Endothelial cell of umbilical vein (primary cell): ENCODE measurements at regions not wholly inside any gene's neighbourhood (a gene's known extent, or its start where the extent isn't known, plus 50 kb on each side); places are given as distances from the start of the nearest gene placed in this dataset.

Source experiments
- EZH2 ChIP-seq: IDR thresholded peaks from 2 replicates; pipeline ENCODE4 v1.6.1; 2012; ENCODE audit warnings: borderline replicate concordance, low read depth, mild to moderate bottlenecking, moderate library complexity, low read length, inconsistent platforms; ENCODE audit not compliant: severe bottlenecking
- FOS ChIP-seq: IDR thresholded peaks from 2 replicates; pipeline ENCODE4 v1.6.1; 2011; ENCODE audit warnings: mild to moderate bottlenecking, low read length, moderate library complexity, borderline replicate concordance; ENCODE audit not compliant: insufficient read depth
- GATA2 ChIP-seq: IDR thresholded peaks from 2 replicates; pipeline ENCODE4 v1.7.0; 2011; ENCODE audit warnings: low read depth, mild to moderate bottlenecking, moderate library complexity, mixed read lengths, low read length; ENCODE audit not compliant: insufficient read length, insufficient read depth
- JUN ChIP-seq: IDR thresholded peaks from 2 replicates; pipeline ENCODE4 v1.6.1; 2011; ENCODE audit warnings: borderline replicate concordance, low read depth; ENCODE audit not compliant: insufficient read length, insufficient read depth
- MYC ChIP-seq: IDR thresholded peaks from one replicate; pipeline ENCODE4 v1.6.1; 2011; ENCODE audit warnings: mild to moderate bottlenecking, low read depth, low read length
- POLR2A ChIP-seq: IDR thresholded peaks from 2 replicates; pipeline ENCODE4 v1.6.1; 2012; ENCODE audit warnings: low read depth, mild to moderate bottlenecking, control low read depth, low read length
- POLR2AphosphoS5 ChIP-seq: IDR thresholded peaks from 2 replicates; pipeline ENCODE4 v1.6.1; 2012; ENCODE audit warnings: low read depth, mild to moderate bottlenecking, control low read depth, low read length, moderate library complexity; ENCODE audit not compliant: insufficient read depth
- TF ChIP-seq, protein P1 (sequence below), 2 donors: IDR thresholded peaks; 1 replicate in 1 of 2; 2 replicates in 1 of 2; pipeline ENCODE4 v1.5.1; 2011; ENCODE audit warnings: low read length in 2 of 2, mild to moderate bottlenecking in 2 of 2, moderate library complexity in 2 of 2, control low read depth in 1 of 2, inconsistent platforms in 1 of 2, low read depth in 1 of 2; ENCODE audit not compliant: insufficient read depth in 1 of 2; ENCODE audit errors: extremely low read depth in 1 of 2
- TF ChIP-seq, protein P2 (sequence below): IDR thresholded peaks from 2 replicates; pipeline ENCODE4 v1.6.1; 2011; ENCODE audit not compliant: insufficient read depth, insufficient read length

DNA sequence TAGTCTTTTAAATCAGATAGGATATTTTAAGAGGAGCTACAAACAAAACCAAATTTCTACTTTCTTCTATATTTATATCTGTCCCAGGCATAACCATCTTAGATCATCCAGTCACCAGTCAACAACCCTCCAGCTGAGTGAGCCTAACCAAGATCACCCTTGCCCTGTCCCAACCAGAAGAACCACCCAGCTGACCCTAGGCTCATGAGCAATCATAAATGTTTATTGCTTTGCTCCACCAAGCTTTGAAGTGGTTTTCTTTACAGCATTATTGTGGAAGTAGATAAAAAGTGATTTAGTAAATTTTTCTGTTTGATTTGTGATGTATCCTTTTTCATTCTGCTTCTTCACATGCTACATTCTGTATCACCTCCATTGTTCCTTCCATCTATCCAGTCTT is 167.2 kb upstream of the PIEZO2 start:
- TF ChIP-seq, protein P1, sequence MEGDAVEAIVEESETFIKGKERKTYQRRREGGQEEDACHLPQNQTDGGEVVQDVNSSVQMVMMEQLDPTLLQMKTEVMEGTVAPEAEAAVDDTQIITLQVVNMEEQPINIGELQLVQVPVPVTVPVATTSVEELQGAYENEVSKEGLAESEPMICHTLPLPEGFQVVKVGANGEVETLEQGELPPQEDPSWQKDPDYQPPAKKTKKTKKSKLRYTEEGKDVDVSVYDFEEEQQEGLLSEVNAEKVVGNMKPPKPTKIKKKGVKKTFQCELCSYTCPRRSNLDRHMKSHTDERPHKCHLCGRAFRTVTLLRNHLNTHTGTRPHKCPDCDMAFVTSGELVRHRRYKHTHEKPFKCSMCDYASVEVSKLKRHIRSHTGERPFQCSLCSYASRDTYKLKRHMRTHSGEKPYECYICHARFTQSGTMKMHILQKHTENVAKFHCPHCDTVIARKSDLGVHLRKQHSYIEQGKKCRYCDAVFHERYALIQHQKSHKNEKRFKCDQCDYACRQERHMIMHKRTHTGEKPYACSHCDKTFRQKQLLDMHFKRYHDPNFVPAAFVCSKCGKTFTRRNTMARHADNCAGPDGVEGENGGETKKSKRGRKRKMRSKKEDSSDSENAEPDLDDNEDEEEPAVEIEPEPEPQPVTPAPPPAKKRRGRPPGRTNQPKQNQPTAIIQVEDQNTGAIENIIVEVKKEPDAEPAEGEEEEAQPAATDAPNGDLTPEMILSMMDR (IDR thresholded peaks at IDR 0.05; ENCODE audit: extremely low read depth in 1 of 2, insufficient read depth in 1 of 2, low read depth in 1 of 2, low read length in 2 of 2): no peak
- TF ChIP-seq POLR2A (no peak), EZH2 (no peak), POLR2AphosphoS5 (no peak), JUN (no peak), MYC (no peak), FOS (no peak), GATA2 (no peak)
- TF ChIP-seq, protein P2, sequence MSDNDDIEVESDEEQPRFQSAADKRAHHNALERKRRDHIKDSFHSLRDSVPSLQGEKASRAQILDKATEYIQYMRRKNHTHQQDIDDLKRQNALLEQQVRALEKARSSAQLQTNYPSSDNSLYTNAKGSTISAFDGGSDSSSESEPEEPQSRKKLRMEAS: no peak
